ENCODE measurements at regions not wholly inside any gene's neighbourhood (a gene's known extent, or its start where the extent isn't known, plus 50 kb on each side); places are given as distances from the start of the nearest gene placed in this dataset.

DNA sequence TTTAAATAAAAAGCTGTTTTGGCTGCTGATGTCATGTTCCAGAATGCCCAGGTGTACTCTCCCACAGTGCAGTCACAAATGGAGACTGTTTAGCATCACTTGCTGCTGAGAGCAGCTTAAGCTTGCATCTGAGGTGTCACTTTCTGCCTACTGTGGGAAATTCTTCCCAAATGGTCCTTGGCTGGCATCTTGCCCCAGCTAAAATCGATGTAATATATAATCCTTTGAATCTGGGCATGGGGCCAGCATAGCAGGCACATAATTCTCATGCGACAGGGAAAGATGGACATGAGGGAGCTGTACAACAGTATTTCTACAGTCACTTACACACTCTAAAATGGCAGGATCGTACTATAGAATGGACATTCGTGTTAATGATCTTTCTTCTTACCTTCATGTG lies 144.3 kb downstream of the MACIR start:
- H3K9ac ChIP-seq (replicated peaks; ENCODE audit: extremely low read depth, insufficient read depth, low read length), result no peak overlapping the region
- no peaks in the 10 kb centered on the region for H3K4me1 ChIP-seq (ENCODE audit: control insufficient read depth, extremely low read depth, insufficient read depth, low read length)
- TF ChIP-seq MYC (IDR thresholded peaks at IDR 0.05; ENCODE audit: low read depth, low read length) (no peak), GATA2 (IDR thresholded peaks at IDR 0.05; ENCODE audit: insufficient read depth, insufficient read length, low read depth, low read length) (no peak), JUN (IDR thresholded peaks at IDR 0.05; ENCODE audit: borderline replicate concordance, insufficient read depth, insufficient read length, low read depth) (no peak)
- TF ChIP-seq, protein P1, sequence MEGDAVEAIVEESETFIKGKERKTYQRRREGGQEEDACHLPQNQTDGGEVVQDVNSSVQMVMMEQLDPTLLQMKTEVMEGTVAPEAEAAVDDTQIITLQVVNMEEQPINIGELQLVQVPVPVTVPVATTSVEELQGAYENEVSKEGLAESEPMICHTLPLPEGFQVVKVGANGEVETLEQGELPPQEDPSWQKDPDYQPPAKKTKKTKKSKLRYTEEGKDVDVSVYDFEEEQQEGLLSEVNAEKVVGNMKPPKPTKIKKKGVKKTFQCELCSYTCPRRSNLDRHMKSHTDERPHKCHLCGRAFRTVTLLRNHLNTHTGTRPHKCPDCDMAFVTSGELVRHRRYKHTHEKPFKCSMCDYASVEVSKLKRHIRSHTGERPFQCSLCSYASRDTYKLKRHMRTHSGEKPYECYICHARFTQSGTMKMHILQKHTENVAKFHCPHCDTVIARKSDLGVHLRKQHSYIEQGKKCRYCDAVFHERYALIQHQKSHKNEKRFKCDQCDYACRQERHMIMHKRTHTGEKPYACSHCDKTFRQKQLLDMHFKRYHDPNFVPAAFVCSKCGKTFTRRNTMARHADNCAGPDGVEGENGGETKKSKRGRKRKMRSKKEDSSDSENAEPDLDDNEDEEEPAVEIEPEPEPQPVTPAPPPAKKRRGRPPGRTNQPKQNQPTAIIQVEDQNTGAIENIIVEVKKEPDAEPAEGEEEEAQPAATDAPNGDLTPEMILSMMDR (IDR thresholded peaks at IDR 0.05; ENCODE audit: extremely low read depth in 1 of 2, insufficient read depth in 1 of 2, low read depth in 1 of 2, low read length in 2 of 2), result no peak
- no peak for FAIRE-seq
- H3K79me2 ChIP-seq (ENCODE audit: control insufficient read depth, insufficient read depth, low read length), result no peaks in the 10 kb centered on the region
- BruUV-seq (replicated peaks), result no TSS peak
- H3K4me2 ChIP-seq (ENCODE audit: insufficient read depth, low read length), result no peak overlapping the region
- no peak overlapping the region for H2AFZ ChIP-seq (ENCODE audit: low read depth, low read length)
- H3K36me3 ChIP-seq (ENCODE audit: control insufficient read depth in 2 of 2, extremely low read depth in 1 of 2, insufficient read depth in 2 of 2, low read length in 2 of 2), result no peaks in the 10 kb centered on the region
- CTCF ChIA-PET, result interaction anchor here (0.8 kb wide), 1 partner anchor 170 kb away, joined by 3 read pairs; no protein-coding TSS in a partner anchor
- no peak overlapping the region for H3K27ac ChIP-seq (ENCODE audit: insufficient read depth, low read depth, low read length)
- H3K9me1 ChIP-seq (replicated peaks; ENCODE audit: control insufficient read depth, extremely low read depth, insufficient read depth, low read length), result no peaks in the 10 kb centered on the region
- DNase-seq (ENCODE audit: low read depth, low spot score), result no peak
- intact Hi-C loops (cut with micrococcal nuclease) (no loop called here), dilution Hi-C loops (cut with MboI; ENCODE audit: extremely low pct_ligation_motif_present, low sequenced_read_pairs) (no loop called here)
- H3K9me3 ChIP-seq (replicated peaks; ENCODE audit: control insufficient read depth, insufficient read depth, low read length), result no peaks in the 10 kb centered on the region
- H4K20me1 ChIP-seq (replicated peaks; ENCODE audit: control insufficient read depth, extremely low read depth, insufficient read depth, low read length), result no peaks in the 10 kb centered on the region
- H3K4me3 ChIP-seq (replicated peaks in 1 of 3; ENCODE audit: insufficient read depth in 1 of 3, low read depth in 1 of 3, low read length in 3 of 3), result no peak overlapping the region
- H3K27me3 ChIP-seq (ENCODE audit: control insufficient read depth in 2 of 2, insufficient read depth in 2 of 2, low read length in 2 of 2), result peaks cover 3 to 6% of the 10 kb centered on the region in 2 experiments
- POLR2A ChIA-PET, result no interaction called here

DNA sequence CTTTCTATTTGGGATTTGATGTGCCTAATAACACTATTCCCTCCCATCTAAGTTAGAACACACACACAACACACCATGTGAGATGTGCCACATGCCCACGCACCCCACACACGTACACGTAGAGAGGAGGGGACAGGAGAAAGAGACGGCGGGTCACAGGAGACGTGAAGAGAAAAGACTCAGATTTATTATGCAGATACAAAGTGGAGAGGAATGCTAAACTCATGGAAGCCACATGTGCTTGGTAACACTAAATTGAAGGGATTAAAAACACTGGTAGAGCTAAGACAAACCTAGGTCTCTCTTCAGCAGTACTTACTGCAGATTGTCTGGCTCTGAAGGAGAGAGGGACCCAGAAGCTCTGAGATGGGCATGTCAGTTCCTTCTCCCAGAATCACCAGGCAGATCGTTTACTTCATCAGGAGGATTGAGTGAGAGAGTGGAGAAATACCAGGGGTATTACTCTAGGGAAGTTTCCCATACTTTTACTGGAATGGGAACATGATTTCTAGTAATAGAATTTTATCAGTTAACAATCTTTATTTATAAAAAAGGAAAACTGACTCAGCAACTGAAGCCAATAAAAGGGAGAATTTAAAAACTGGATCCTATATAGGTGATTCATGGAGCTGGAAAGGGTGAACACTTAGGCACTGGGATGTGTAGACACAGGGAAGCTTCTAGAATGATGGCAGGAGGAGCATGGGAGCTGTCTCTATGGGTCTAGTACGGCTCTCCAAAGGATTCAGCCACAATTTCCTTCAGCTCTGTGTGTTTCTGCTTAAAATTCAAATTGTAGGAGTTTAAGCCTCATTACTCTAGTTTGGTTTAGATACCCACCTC lies 139.4 kb downstream of the MACIR start:
- Histone ChIP-seq H2AFZ (ENCODE audit: low read depth, low read length) (no peak overlapping the region), H4K20me1 (replicated peaks; ENCODE audit: control insufficient read depth, extremely low read depth, insufficient read depth, low read length) (no peaks in the 10 kb centered on the region), H3K4me1 (ENCODE audit: control insufficient read depth, extremely low read depth, insufficient read depth, low read length) (no peaks in the 10 kb centered on the region), H3K9ac (replicated peaks; ENCODE audit: extremely low read depth, insufficient read depth, low read length) (no peak overlapping the region), H3K27me3 (ENCODE audit: control insufficient read depth in 2 of 2, insufficient read depth in 2 of 2, low read length in 2 of 2) (peaks cover 3 to 6% of the 10 kb centered on the region in 2 experiments), H3K4me2 (ENCODE audit: insufficient read depth, low read length) (no peak overlapping the region), H3K9me1 (replicated peaks; ENCODE audit: control insufficient read depth, extremely low read depth, insufficient read depth, low read length) (no peaks in the 10 kb centered on the region), H3K79me2 (ENCODE audit: control insufficient read depth, insufficient read depth, low read length) (no peaks in the 10 kb centered on the region), H3K4me3 (replicated peaks in 1 of 3; ENCODE audit: insufficient read depth in 1 of 3, low read depth in 1 of 3, low read length in 3 of 3) (no peak overlapping the region), H3K36me3 (ENCODE audit: control insufficient read depth in 2 of 2, extremely low read depth in 1 of 2, insufficient read depth in 2 of 2, low read length in 2 of 2) (no peaks in the 10 kb centered on the region), H3K27ac (ENCODE audit: insufficient read depth, low read depth, low read length) (no peak overlapping the region), H3K9me3 (replicated peaks; ENCODE audit: control insufficient read depth, insufficient read depth, low read length) (no peaks in the 10 kb centered on the region)
- POLR2A ChIA-PET, result no interaction called here
- no TSS peak for BruUV-seq (replicated peaks)
- DNase-seq (ENCODE audit: low read depth, low spot score) (no peak), FAIRE-seq (no peak)
- CTCF ChIA-PET, result no interaction called here
- TF ChIP-seq POLR2AphosphoS5 (IDR thresholded peaks at IDR 0.05; ENCODE audit: insufficient read depth, low read depth, low read length) (no peak), EZH2 (IDR thresholded peaks at IDR 0.05; ENCODE audit: borderline replicate concordance, low read depth, low read length, severe bottlenecking) (no peak), POLR2A (IDR thresholded peaks at IDR 0.05; ENCODE audit: low read depth, low read length) (no peak), JUN (IDR thresholded peaks at IDR 0.05; ENCODE audit: borderline replicate concordance, insufficient read depth, insufficient read length, low read depth) (no peak), MYC (IDR thresholded peaks at IDR 0.05; ENCODE audit: low read depth, low read length) (no peak), GATA2 (IDR thresholded peaks at IDR 0.05; ENCODE audit: insufficient read depth, insufficient read length, low read depth, low read length) (no peak), MAX (IDR thresholded peaks at IDR 0.05; ENCODE audit: insufficient read depth, insufficient read length) (no peak), FOS (IDR thresholded peaks at IDR 0.05; ENCODE audit: borderline replicate concordance, insufficient read depth, low read length) (no peak)
- TF ChIP-seq, protein P1 (IDR thresholded peaks at IDR 0.05; ENCODE audit: extremely low read depth in 1 of 2, insufficient read depth in 1 of 2, low read depth in 1 of 2, low read length in 2 of 2), result no peak
- dilution Hi-C loops (cut with MboI; ENCODE audit: extremely low pct_ligation_motif_present, low sequenced_read_pairs), result no loop called here
- intact Hi-C loops (cut with micrococcal nuclease), result no loop called here

Data from endothelial cell of umbilical vein (primary cell).